GM12878 (cell line): ENCODE measurements at regions not wholly inside any gene's neighbourhood (a gene's known extent, or its start where the extent isn't known, plus 50 kb on each side); places are given as distances from the start of the nearest gene placed in this dataset.

Experiments
- ATAC-seq: fragments of 200-7000 bp; cut with Tn5 transposase; 3 replicates; pipeline ENCODE4 v1.9.1; 2020; ENCODE audit warnings: mild to moderate bottlenecking, moderate library complexity
- BruUV-seq: library from RNA; stranded (reverse); fragments of 400-500 nt; replicated peaks from 2 replicates; lab custom pipeline; 2021; lab: Mats Ljungman, UMichigan
- CTCF ChIA-PET: fragments of 300-600 bp; sonication (Branson Sonifier 250); formaldehyde crosslinking; extraction: SDS; loops from one replicate; lab custom pipeline; 2021; ENCODE audit warnings: inconsistent platforms; lab: Yijun Ruan, JAX
- POLR2A ChIA-PET: fragments of 350-600 bp; formaldehyde crosslinking; extraction: SDS; loops from one replicate; lab custom pipeline; 2021; ENCODE audit warnings: inconsistent platforms; lab: Charles Lee
- RAD21 ChIA-PET: fragments of 300-600 bp; sonication (Branson Sonifier 250); formaldehyde crosslinking; loops from one replicate; lab custom pipeline; 2023; ENCODE audit warnings: antibody characterized with exemption; ENCODE audit not compliant: unreplicated experiment; lab: Charles Lee
- SMC1A ChIA-PET: fragments of 300-600 bp; sonication (Branson Sonifier 250); formaldehyde crosslinking; loops from one replicate; lab custom pipeline; 2023; ENCODE audit not compliant: unreplicated experiment, uncharacterized antibody; lab: Charles Lee
- DNase-seq: peaks from one replicate; pipeline ENCODE4 v3.0.0-alpha.2; 2011; ENCODE audit warnings: low read depth, low spot score
- FAIRE-seq: peaks from 3 replicates; lab custom pipeline; 2011; peaks lifted over from hg19 to GRCh38; lab: Jason Lieb, UNC
- H2AFZ ChIP-seq: 2 replicates; pipeline ENCODE4 v1.6.0; 2011; ENCODE audit warnings: low read depth, low read length, control low read depth; ENCODE audit not compliant: control insufficient read depth
- H3K27ac ChIP-seq: 2 replicates; pipeline ENCODE4 v1.5.1; 2011; ENCODE audit warnings: control low read depth; ENCODE audit not compliant: control insufficient read depth, insufficient read depth
- H3K27me3 ChIP-seq, 2 experiments: replicated peaks in 1 of 2; 2 replicates each; pipeline versions ENCODE4 v1.6.0 to v1.6.1; 2011; ENCODE audit warnings: low read length in 1 of 2; ENCODE audit not compliant: control insufficient read depth in 2 of 2, insufficient read depth in 2 of 2
- H3K36me3 ChIP-seq, 2 experiments: 2 replicates each; pipeline ENCODE4 v1.5.1; 2011; ENCODE audit warnings: low read length in 1 of 2; ENCODE audit not compliant: control insufficient read depth in 2 of 2, insufficient read depth in 2 of 2
- H3K4me1 ChIP-seq: 2 replicates; pipeline ENCODE4 v1.6.1; 2011; ENCODE audit warnings: mild to moderate bottlenecking, low read length, moderate library complexity, mixed read lengths; ENCODE audit not compliant: control insufficient read depth, insufficient read depth
- H3K4me2 ChIP-seq: 2 replicates; pipeline ENCODE4 v1.6.0; 2011; ENCODE audit warnings: control low read depth; ENCODE audit not compliant: control insufficient read depth, insufficient read depth
- H3K4me3 ChIP-seq: fragments of 200-600 bp; sonication (generic); 2 replicates; pipeline ENCODE4 v1.5.1; 2016
- H3K79me2 ChIP-seq: 2 replicates; pipeline ENCODE4 v1.6.0; 2011; ENCODE audit warnings: low read length; ENCODE audit not compliant: control insufficient read depth, insufficient read depth
- H3K9ac ChIP-seq: 2 replicates; pipeline ENCODE4 v1.8.0; 2011; ENCODE audit warnings: low read length, control low read depth, mixed read lengths; ENCODE audit not compliant: control insufficient read depth, insufficient read depth
- H3K9me3 ChIP-seq: replicated peaks from 3 replicates; pipeline ENCODE4 v1.5.1; 2011; ENCODE audit warnings: mild to moderate bottlenecking, low read length; ENCODE audit not compliant: control insufficient read depth, insufficient read depth
- H4K20me1 ChIP-seq: 2 replicates; pipeline ENCODE4 v1.6.0; 2011; ENCODE audit not compliant: control insufficient read depth, insufficient read depth
- BACH1 ChIP-seq: fragments of 450-650 bp; IDR thresholded peaks from 2 replicates; pipeline ENCODE4 v1.6.1; 2017; ENCODE audit warnings: mild to moderate bottlenecking, borderline replicate concordance
- CBX5 ChIP-seq: sonication (generic); IDR thresholded peaks from 2 replicates; pipeline ENCODE4 v1.6.1; 2016; ENCODE audit warnings: low read depth, moderate library complexity, mild to moderate bottlenecking, inconsistent platforms
- WGBS: methylation state at CpG from one replicate; pipeline ENCODE4 v1.1.6; 2016; ENCODE audit warnings: low lambda C conversion rate; ENCODE audit not compliant: insufficient replicate concordance, insufficient coverage; ENCODE audit errors: missing lambda C conversion rate; 5-methylcytosine and 5-hydroxymethylcytosine counted together
- in situ Hi-C: fragments of 300-500 bp; cut with MboI; formaldehyde crosslinking; loops from 9 replicates; pipeline ENCODE4 v1.14.3; 2018; ENCODE audit warnings: mixed read lengths
- intact Hi-C: fragments of 100-400 bp; cut with micrococcal nuclease; formaldehyde crosslinking; loops from one replicate; pipeline ENCODE4 v1.14.2; 2022; ENCODE audit not compliant: unreplicated experiment
- TF ChIP-seq, protein P1 (sequence below): fragments of 450-650 bp; formaldehyde crosslinking; IDR thresholded peaks from 2 replicates; pipeline ENCODE4 v1.4.0; 2022; ENCODE audit warnings: mild to moderate bottlenecking, moderate library complexity

DNA sequence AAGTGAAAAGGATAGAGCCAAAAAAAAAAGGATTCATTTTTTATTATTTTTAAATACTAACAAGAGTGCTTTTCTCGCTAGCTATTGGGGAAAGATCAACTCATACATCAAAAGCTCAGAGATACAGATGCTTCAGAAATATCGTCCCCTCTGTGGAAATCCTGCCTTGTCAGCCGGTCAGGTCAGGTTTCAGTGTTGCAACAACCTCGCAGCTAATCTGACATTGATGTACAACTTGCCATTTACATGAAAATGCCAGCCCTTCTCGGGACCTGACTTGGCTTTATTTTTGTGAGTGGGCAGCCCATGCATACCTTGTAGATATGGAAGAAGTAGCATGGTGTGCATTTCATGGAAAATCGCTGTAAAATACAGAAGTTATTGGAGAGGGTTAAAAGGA lies 358.8 kb upstream of the ADAMTS16 start (continued):
- TF ChIP-seq, protein P1, sequence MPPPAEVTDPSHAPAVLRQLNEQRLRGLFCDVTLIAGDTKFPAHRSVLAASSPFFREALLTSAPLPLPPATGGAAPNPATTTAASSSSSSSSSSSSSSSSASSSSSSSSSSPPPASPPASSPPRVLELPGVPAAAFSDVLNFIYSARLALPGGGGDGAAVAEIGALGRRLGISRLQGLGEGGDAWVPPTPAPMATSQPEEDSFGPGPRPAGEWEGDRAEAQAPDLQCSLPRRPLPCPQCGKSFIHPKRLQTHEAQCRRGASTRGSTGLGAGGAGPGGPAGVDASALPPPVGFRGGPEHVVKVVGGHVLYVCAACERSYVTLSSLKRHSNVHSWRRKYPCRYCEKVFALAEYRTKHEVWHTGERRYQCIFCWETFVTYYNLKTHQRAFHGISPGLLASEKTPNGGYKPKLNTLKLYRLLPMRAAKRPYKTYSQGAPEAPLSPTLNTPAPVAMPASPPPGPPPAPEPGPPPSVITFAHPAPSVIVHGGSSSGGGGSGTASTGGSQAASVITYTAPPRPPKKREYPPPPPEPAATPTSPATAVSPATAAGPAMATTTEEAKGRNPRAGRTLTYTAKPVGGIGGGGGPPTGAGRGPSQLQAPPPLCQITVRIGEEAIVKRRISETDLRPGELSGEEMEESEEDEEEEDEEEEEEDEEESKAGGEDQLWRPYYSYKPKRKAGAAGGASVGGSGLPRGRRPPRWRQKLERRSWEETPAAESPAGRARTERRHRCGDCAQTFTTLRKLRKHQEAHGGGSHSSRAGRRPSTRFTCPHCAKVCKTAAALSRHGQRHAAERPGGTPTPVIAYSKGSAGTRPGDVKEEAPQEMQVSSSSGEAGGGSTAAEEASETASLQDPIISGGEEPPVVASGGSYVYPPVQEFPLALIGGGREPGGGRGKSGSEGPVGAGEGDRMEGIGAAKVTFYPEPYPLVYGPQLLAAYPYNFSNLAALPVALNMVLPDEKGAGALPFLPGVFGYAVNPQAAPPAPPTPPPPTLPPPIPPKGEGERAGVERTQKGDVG (CRISPR knock-in tag): no peak
- TF ChIP-seq, all 136 proteins: peak for 0

DNA sequence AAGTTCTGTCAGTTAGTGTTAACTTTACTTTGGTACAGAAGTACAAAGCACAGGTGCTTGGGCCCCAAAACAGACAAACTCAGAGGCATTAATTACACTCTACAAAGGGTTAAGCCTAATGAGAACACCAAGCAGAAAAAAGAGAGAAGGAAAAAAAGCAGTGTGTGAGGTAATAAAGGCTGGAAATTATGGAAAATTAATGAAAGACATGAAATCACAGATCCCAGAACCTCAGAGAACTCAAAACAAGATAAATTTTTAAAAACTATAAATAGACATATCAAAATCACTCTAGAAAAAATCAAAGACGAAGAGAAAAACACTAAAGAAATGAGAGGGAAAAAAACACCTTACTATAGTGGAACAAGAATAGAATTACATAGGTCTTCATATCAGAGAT lies 354.2 kb upstream of the ADAMTS16 start:
- in situ Hi-C loops (no loop called here), intact Hi-C loops (no loop called here)
- H3K27ac ChIP-seq: no peak overlapping the region
- no peaks in the 10 kb centered on the region for H3K4me1 ChIP-seq
- H3K27me3 ChIP-seq: no peaks in the 10 kb centered on the region
- SMC1A ChIA-PET: no interaction called here
- no peak overlapping the region for H2AFZ ChIP-seq
- TF ChIP-seq BACH1 (no peak), CBX5 (no peak)
- H4K20me1 ChIP-seq: no peaks in the 10 kb centered on the region
- DNase-seq (no peak), ATAC-seq (no peak), FAIRE-seq (no peak)
- POLR2A ChIA-PET: no interaction called here
- 0% methylated on average over 1 of the region's 1 CpG for WGBS
- CTCF ChIA-PET: no interaction called here
- H3K9me3 ChIP-seq: no peaks in the 10 kb centered on the region; the same call in 2 of the 3 replicates
- no TSS peak for BruUV-seq
- no peak overlapping the region for H3K9ac ChIP-seq
- RAD21 ChIA-PET: no interaction called here
- H3K4me3 ChIP-seq: no peak overlapping the region
- H3K79me2 ChIP-seq: no peaks in the 10 kb centered on the region
- H3K36me3 ChIP-seq: no peaks in the 10 kb centered on the region
- H3K4me2 ChIP-seq: no peak overlapping the region
